PC-9 (cell line): ENCODE measurements at regions not wholly inside any gene's neighbourhood (a gene's known extent, or its start where the extent isn't known, plus 50 kb on each side); places are given as distances from the start of the nearest gene placed in this dataset.
"Not testable (repeated sequence)": the region's sequence is repeated elsewhere in the genome, so short reads cannot be mapped to it uniquely, and the experiment has no call there.

Experiments
- CTCF ChIP-seq: fragments of 200-600 bp; sonication (generic); conservative IDR thresholded peaks from 2 replicates; pipeline ENCODE4 v1.6.1; 2017; ENCODE audit warnings: mixed run types, antibody characterized with exemption, mild to moderate bottlenecking, moderate library complexity
- EZH2 ChIP-seq: fragments of 200-600 bp; sonication (generic); IDR thresholded peaks from 2 replicates; pipeline ENCODE4 v1.8.0; 2017; ENCODE audit warnings: antibody characterized with exemption, low read depth

- not testable (repeated sequence) for TF ChIP-seq CTCF, EZH2
Measured at GRCh38 chr11:82501174-82501573, 232.5 kb downstream of the FAM181B start.
